Astrocyte of the hippocampus (primary cell): ENCODE measurements at regions not wholly inside any gene's neighbourhood (a gene's known extent, or its start where the extent isn't known, plus 50 kb on each side); places are given as distances from the start of the nearest gene placed in this dataset.
"Not testable (repeated sequence)": the region's sequence is repeated elsewhere in the genome, so short reads cannot be mapped to it uniquely, and the experiment has no call there.

Experiments
- DNase-seq: peaks from one replicate; pipeline ENCODE4 v3.0.0; 2011; ENCODE audit warnings: low read depth, low spot score

DNA sequence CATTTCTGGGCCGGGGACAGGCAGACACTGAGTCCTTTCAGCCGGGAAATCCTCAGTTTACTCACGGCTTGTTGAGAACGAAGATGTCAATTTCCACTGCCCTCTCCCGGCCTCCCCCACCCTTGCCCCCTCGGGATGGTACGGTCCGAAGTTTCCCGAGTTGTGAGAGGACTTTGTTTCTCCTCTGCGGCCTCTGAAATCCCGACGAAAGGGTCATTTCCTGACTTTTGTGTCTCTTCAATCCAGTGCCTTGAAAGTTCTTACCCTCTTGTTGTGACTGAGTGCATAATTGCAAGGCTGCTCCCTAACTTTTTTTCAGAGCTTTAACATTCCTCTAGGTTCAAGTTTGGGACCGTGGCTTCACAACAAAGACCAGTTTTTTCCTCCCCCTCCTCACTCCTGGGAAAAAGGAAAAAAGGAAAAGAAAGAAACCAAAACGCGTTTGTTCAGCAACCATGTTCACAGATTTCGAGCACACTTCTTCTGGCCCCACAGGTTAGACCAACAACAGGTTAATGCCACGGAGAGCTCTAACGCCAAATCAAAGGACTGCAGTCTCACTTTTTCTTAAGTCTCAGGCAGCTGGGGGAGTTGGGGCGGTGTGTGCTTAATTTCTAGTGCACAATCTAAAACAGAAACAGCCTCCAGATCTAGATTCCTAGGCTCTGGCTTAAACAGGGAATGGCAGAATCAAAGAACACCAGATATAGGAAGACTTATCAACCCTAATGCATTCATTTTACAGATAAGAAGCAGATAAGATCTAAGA lies 138.9 kb downstream of the TMCO5A start:
- DNase-seq = no peak

DNA sequence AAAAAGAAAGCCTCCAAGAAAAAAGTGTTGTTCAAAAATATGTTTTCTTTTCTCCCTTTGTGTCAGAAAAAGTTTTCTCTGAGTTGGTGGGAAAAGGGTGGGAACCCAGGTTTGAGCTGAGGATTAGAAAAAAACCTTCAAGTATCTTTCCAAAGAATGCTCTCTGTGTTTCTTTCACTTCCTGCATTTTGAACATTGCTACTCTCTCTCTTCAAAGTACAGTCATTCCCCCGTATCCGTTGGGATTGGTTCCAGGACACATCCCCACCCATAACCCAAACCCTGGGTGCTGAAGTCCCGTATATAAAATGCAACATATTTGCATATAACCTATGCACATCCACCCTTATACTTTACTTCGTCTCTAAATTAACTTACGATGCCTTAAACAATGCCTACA lies 139.6 kb downstream of the TMCO5A start:
- peak; percentile 26 for DNase-seq

DNA sequence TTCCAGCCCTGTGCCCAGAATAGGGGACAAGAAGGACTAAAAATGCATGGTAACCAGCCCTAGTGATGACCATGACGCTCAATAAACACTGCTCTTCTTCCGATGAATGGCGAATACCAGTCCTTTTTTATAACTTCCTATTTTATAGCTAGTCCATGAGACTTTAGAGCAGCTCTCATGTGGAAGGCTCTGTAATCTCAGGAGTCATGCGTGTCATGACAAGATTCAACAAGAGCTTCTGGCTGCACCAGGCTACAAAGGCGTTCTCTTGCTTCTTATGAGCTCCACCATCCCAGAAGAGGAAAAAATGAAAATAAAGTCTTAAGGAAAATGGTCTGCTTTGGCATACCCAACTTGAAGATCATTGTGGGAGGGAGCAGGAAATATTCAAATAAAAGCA lies 141.0 kb downstream of the TMCO5A start:
- no peak for DNase-seq

DNA sequence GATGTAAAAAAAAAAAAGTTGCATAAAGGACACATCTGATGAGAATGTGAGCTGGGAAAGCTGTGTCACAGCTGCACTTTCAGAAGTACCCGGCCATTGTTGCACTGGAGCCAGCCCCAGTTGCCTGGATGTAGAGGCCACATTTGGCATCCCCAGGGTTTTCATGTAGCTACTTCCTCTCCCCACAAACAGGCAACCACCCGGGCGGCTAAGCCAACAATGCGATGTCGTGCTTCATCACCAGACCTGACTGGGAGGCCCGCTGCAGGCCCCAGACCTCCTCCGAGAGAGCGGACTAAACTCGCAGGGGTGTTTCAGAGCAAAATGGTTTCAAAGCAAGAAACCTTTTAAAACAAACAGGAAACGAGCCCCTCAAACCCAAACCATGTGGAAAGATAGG lies 142.3 kb downstream of the TMCO5A start:
- DNase-seq = peak; percentile 29

DNA sequence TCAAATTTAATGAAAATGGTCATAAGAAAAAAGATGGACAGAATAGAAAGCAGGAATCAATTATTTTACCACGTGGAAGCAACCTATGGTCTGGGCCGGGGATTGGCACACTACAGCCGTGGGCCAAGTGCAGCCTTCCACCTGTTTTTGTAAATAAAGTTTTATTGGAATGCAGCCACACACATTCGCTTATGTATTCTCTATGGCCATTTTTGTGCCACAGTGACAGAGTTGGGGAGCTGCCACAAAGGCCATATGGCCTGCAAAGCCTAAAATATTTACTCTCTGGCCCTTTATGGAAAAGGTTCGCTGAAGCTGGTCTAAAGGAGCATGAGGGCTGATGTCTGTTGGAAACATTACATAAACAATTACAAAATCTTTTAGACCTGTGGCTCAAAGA lies 144.8 kb downstream of the TMCO5A start:
- no peak for DNase-seq

DNA sequence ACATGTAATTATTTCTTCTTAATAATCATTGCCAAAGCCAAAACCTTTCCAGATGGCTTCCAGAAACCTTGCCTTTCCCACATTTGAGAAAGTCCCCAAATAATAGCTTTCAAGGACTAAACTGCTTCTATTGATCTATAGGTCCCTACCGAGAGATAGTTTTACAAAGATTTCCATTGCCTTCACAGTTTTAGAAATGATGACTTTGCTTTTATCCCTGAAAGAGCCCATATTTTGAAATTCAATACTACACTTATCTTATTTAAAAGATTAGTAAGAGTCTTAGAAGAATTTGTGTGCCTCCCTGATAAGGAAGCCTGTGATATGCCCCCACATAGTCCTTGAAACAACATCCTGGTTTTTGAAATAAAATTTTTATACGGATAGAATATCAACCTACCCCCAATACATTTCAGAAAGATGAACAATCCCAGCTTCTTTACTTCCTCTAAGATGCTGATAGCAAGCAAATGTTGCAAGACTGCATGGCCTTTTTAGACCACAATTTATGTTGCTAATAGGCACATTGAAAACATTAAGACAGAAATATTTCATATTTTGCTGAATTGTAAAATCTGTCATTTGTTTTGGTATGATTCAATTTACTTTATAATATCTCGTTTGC lies 146.3 kb downstream of the TMCO5A start:
- DNase-seq = no peak

DNA sequence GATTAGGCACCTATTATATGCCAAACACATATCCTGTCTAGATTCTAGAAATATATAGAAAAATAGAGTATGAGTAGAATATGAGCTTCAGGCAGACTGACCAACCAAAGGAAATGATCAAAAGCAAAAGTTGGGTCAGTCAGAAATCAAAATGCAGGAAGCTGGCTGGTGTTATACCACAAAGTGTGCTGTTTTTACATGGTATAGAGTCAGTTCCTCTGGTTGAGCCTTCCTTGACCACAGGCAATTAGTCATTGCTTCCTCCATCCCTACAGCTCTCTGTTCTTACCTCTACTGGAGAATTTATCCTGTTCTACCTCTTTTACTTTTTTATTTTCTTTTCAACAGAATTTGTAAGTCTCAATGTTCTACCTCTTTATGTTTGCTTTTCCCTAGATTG lies 149.8 kb downstream of the TMCO5A start:
- peak; percentile 39 for DNase-seq

DNA sequence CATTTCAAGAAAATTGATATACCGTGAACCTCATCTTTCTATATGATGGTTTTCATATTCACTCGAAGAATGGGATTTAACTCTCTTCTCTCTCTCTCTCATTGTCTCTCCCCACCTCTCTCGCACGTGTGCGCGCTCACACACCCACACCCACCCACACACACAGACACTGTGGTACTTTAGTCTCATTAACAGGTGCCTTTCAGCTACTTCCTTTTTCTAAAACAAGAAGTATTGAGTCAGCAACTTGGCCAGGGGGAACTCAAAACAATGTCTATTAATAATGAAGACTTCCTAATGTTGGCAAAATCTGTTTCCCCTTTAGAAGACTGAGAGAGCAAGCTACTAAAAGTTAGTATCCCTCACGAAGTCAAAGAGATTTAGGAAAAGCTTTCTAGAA lies 150.7 kb downstream of the TMCO5A start:
- DNase-seq = no peak

DNA sequence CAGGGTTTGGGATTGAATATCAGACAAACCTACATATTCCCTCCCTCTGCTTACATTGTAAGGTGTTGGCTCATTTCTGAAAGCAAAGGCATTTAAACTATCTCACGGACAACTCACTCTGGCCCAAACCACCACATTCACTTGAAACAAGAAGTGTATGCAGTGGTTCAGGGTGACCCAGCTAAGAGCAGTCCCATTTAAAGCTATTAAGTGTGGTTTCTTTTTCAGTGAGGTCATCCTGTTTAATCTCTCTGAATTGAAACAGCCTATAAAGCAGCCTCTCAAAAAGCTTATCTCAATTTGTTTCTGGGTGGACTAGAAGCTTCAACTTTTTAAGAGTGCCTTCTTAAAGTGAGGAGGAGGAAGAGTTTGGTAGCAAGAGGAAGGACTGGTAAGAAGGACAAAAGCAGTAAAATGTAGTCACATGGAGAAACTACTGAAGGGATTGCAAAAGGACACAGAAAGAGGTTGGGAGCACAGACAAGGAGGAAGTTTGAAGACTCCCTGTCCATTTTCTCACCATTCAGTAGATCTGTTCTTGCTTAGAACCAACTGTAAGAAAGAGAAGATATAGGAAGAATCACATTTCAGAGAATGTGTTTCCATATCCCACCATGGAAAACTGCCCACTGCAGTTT lies 151.6 kb downstream of the TMCO5A start:
- peak; percentile 82 for DNase-seq

DNA sequence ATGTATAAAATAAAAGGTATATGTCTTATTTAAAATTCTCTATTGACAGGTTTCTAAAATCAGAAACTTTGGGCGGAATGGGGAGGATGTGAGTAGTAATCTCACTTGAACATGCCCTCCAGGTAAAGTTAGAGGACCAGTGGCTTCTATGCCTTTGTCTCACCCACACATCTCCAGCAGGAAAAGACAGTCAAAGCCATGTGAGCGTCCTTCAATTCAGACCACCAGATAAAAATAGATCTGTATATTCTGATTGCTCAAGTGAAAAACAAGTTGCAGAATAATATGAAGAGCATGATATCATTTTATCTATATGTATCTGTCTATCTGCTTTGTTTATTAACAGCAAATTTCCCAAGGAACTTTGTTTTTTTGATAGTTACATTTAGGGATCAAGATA lies 152.2 kb downstream of the TMCO5A start:
- DNase-seq = no peak

DNA sequence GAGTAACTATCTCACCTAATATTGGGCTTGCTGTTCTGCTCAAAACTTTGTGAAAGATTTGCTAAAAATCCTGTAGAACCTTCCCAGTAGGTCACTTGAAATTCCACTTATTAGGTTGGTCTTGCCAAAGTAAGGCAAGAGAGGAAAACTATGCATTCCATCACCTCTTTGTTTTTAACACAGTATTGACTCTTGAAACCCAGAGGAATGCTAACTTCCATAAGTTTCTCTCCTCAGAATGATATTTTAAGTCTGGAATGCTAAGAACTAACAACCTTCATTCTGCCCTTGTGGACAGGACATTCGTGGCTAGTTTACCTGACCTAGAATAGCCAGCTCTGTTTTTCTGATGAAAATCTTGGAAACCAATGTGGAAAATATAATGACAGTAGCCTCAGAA lies 154.5 kb downstream of the TMCO5A start:
- DNase-seq = peak; percentile 67

DNA sequence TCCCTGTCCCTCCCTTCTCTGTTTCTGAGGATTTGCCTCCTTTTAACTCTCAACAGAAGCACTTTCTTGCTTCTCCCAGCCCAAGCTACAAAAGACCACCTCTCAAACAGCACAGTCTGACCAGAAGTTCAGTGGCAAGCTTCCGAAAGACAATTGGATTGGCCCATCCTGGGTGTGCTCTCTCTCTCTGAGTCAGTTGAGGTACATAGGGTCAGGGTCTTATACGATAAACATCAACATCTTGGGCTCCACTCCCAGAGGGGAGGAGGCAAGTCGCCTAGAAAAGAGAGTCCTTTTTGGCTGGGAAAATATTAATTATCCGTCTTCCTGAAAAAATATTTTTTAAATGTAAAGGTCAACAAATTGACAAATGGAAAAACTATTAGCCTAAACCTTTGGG lies 155.8 kb downstream of the TMCO5A start:
- DNase-seq = no peak

DNA sequence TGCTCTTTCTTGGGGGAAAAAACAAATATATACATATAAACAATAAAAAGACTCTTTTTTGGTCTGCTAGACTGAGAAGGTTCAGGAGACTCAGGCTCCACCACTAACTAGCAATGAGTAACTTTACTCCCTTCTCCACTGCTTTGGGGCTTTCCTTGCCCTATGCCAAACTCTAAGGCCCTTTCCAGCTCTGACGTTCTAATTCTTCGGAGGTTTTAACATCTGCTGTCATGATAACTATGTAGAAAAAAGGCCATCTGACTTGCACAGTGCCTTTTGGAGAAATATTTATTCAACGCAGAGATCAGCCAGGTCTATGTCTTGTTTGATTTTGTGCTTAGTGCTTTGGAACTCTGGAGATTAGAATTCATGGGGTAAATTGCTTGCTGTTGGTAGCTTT lies 156.2 kb downstream of the TMCO5A start:
- no peak for DNase-seq

DNA sequence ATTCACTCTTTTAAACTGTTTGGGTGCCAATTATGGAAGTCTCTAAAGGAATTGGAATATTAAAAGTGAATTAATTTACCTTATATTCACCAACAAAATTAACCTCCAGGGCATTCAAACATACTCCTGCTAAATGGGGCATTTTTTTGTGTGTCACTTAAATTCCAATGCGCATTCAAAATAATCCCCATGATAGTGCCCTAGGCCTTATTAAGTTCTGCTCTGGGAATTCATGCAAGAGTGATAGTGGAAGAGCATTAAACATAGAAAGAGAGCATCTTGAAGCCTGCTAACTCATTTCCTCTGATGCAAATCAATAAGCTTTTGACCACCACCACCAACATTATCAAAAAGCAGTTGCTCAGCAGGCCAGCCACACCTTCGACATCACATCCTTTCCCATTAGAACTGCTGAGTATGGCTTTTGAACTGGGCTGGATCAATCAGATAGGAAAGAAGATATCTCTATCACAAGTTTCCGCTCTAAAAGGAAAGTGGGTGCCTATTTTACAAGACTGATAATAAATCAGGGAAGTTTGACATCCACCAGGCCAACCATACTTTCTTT lies 156.7 kb downstream of the TMCO5A start:
- no peak for DNase-seq

DNA sequence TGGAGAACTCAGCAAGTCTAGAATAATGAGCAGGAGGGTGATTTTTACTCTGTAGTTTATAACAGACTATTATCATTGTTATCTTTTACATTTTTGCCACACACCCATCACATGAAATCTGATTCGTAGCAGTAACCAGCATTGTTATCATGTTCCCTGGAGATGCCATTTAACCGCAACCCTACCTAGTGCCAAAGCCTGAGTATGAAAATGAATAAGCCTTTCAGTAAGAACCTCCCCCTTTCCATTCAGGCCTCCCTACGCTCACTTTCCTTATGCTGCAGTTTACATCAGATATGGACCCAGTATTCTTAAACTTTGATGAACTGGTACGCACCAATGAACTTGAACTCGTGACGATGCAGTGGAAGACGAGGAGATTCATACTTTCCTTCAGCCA lies 158.7 kb upstream of the SPRED1 start:
- no peak for DNase-seq

DNA sequence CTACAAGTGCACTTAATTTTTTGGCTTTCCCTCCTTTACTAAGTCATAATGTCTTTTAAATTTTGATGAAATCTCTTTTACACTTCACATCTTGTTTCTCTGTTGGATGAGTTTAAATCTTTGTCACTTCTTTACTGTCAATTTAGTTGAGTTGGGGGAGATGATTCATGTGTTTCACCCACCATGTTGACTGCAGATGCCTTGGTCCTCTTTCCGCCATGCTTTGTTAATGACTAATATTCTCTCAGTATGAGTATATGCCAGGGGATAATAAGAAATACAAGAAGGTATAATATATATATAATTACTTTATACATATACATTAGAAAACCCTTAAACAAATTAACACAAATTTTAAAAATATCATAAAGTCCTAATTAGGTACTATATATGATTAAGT lies 149.7 kb upstream of the SPRED1 start:
- DNase-seq = no peak

DNA sequence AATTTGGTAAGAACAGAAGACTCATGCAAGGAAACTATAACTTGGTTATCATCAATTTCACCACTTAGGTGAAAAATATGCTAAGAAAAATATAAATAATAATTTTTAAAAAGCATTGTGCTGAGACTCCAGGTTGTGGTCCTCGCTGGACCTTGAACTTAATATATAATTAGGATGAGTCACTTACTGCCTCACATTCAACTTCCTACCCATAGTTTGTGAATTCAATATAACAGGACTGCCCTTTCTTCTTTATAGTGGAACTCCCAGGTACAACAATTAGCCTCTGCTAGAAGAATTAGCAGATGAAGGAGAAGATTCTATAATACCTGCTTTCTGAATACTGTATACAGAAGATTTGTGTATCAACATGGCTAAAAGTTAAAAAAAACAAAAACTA lies 149.1 kb upstream of the SPRED1 start:
- no peak for DNase-seq

DNA sequence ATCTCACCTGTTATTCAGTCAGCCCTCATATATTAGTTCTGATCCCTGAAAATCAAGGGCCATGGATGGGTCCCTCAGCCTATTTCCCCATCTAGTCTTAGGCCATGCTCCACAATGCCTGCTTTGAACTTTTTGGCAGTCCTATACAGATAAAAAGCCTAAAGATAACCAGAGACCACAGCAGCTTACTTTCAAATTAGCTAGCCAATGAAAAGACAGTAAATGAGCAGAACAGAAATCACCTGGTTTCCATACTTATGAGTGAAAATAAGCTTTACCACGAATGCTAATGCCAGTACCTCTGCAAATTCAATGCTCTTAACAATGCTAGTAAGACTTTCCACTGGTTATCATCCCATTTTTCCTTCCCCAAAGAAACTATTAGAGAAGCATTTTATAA lies 141.6 kb upstream of the SPRED1 start:
- no peak for DNase-seq

DNA sequence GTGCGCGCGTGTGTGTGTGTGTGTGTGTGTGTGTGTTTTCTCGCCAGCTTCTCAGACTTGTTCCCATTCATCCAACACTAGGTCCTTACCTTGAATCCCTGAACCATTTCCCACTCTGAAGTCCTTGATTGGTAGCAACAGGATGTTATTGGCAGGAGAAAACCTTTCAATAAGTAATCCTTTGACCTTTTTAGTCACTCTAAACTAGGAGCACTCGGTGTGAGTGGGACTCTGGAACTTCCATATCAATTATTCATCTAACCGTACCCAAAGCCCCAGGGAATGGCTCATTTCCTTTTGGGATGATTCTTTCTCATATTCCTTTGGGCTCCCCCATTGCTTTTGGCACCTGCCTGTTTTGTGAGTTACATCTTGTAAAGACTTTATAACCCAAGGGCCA lies 140.2 kb upstream of the SPRED1 start:
- DNase-seq = no peak

DNA sequence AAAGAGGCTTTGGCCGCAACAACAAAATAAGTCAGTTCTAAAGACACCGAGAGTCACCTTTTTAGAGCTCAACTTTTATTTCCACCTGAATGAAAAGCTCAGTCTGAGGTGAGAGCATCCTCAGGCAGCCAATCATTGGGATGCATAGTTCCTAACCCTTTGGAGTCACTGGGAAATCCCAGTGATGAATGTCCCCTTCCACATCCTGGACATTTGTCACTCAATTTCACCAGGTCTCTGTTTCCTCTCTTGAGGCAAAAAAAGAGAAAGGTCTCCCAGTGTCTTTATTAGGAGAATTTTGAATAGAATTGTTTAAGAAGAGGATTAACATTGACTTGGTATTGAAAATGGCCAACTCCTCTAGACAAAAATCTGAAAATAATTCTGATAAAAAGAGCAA lies 137.5 kb upstream of the SPRED1 start:
- DNase-seq = no peak

DNA sequence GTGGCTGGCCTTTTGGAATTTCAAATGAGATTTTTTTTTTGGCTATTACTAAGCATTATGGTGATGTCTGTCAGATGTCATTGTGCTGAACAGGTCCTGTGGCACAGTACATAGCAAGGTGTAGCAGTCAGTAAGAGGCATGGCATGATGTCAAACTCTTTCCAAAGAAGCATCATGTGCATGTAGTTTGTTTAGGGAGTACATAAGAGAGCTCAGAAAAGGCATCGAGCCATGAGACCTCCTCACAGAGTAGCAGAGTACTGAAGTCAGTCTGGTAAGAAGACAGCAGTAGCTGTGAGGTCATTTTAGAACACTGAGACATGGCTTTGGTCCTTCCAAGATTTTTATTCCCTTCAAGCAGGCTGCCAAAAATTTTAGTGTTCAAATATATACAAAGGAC lies 134.9 kb upstream of the SPRED1 start:
- DNase-seq = no peak

DNA sequence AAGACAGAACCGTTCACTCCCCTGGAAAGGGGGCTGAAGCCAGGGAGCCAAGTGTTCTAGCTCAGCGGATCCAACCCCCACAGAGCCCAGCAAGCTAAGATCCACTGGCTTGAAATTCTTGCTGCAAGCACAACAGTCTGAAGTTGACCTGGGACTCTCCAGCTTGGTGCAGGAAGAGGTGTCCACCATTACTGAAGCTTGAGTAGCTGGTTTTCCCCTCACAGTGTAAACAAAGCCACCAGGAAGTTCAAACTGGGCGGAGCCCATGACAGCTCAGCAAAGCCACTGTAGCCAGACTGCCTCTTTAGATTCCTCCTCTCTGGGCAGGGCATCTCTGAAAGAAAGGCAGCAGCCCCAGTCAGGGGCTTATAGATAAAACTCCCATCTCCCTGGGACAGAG lies 132.8 kb upstream of the SPRED1 start:
- not testable (repeated sequence) for DNase-seq

DNA sequence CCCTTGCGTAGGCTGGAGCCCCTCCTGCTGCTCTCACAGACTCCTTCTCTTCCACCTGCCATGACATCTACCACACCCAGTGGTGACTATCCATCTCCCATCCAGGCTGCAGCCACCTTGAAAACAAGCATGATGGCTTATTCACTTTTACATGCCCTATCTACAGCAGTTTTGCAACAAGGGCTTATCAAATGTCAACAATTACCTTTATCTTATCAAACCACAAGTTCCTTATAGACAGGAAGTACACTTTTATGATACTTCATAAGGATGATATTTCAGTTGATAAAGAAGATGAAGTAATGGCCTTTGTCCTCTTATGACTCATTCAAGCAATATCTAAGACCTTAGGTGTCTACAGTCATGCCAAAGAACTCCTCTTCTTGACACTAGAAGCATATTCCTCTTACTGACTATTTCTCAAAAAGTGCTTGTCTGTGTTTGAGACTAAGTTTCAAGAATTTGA lies 125.3 kb upstream of the SPRED1 start:
- DNase-seq = no peak
